K562 (cell line): ENCODE measurements at regions not wholly inside any gene's neighbourhood (a gene's known extent, or its start where the extent isn't known, plus 50 kb on each side); places are given as distances from the start of the nearest gene placed in this dataset.
A peak's percentile ranks its signal among the peaks of the same experiment; 100 is the strongest.

Source experiments
- CBFB ChIP-seq: sonication (generic); formaldehyde crosslinking; IDR thresholded peaks from 2 replicates; pipeline ENCODE4 v1.4.0; 2020; ENCODE audit warnings: mild to moderate bottlenecking, missing genetic modification reagents
- CREM ChIP-seq: IDR thresholded peaks from 2 replicates; pipeline ENCODE4 v1.6.1; 2014; ENCODE audit warnings: antibody characterized with exemption, low read depth
- DPF2 ChIP-seq: fragments of 450-650 bp; IDR thresholded peaks from 2 replicates; pipeline ENCODE4 v1.6.1; 2016
- ETV5 ChIP-seq: sonication (generic); formaldehyde crosslinking; IDR thresholded peaks from 2 replicates; pipeline ENCODE4 v1.4.0; 2020; ENCODE audit warnings: low read depth, mild to moderate bottlenecking, missing genetic modification reagents
- FOSL1 ChIP-seq: fragments of 200-800 bp; sonication (Bioruptor generic); conservative IDR thresholded peaks from 2 replicates; pipeline ENCODE4 v1.6.1; 2016; ENCODE audit warnings: missing genetic modification characterization, missing compliant biosample characterization
- GABPB2 ChIP-seq: fragments of 250-450 bp; sonication (Bioruptor Pico); conservative IDR thresholded peaks from 2 replicates; pipeline ENCODE4 v1.5.1; 2021; ENCODE audit warnings: mild to moderate bottlenecking
- KLF10 ChIP-seq: fragments of 250-450 bp; sonication (Bioruptor Pico); IDR thresholded peaks from 2 replicates; pipeline ENCODE4 v1.6.1; 2021; ENCODE audit warnings: matching md5 sums
- MCM3 ChIP-seq: fragments of 450-650 bp; IDR thresholded peaks from 2 replicates; pipeline ENCODE4 v1.6.1; 2016
- NFYB ChIP-seq: IDR thresholded peaks from 2 replicates; pipeline ENCODE4 v1.6.1; 2011; ENCODE audit warnings: mild to moderate bottlenecking, moderate library complexity; ENCODE audit not compliant: insufficient read length; ENCODE audit errors: extremely low read depth
- RBFOX2 ChIP-seq: fragments of 200-400 bp; formaldehyde crosslinking; IDR thresholded peaks from 2 replicates; pipeline ENCODE4 v1.6.1; 2017; ENCODE audit warnings: low read depth, mild to moderate bottlenecking, low read length, moderate library complexity
- SAP30 ChIP-seq: fragments of 200-600 bp; sonication (generic); IDR thresholded peaks from 2 replicates; pipeline ENCODE4 v1.6.1; 2012; ENCODE audit warnings: borderline replicate concordance, low read depth, mild to moderate bottlenecking, moderate library complexity, low read length, control low read depth, inconsistent platforms; ENCODE audit not compliant: insufficient read depth, poor library complexity, severe bottlenecking
- SIN3B ChIP-seq: fragments of 450-650 bp; IDR thresholded peaks from 2 replicates; pipeline ENCODE4 v1.6.1; 2017; ENCODE audit warnings: low read depth, mild to moderate bottlenecking, moderate library complexity
- SMARCA4 ChIP-seq: fragments of 450-650 bp; IDR thresholded peaks from 2 replicates; pipeline ENCODE4 v1.6.1; 2016
- SREBF2 ChIP-seq: sonication (generic); formaldehyde crosslinking; IDR thresholded peaks from 2 replicates; pipeline ENCODE4 v1.4.0; 2020; ENCODE audit warnings: mild to moderate bottlenecking, missing genetic modification reagents
- STAT5B ChIP-seq: fragments of 250-450 bp; sonication (Bioruptor Pico); IDR thresholded peaks from 2 replicates; pipeline ENCODE4 v1.8.0; 2021; ENCODE audit warnings: mild to moderate bottlenecking, inconsistent platforms
- ZBED1 ChIP-seq: IDR thresholded peaks from 2 replicates; pipeline ENCODE4 v1.6.1; 2014
- ZFX ChIP-seq: sonication (generic); formaldehyde crosslinking; IDR thresholded peaks from 2 replicates; pipeline ENCODE4 v1.8.0; 2022; ENCODE audit warnings: mild to moderate bottlenecking, missing genetic modification reagents, moderate library complexity
- ZNF436 ChIP-seq: fragments of 250-450, 450-650 bp; sonication (Bioruptor Pico); formaldehyde crosslinking; IDR thresholded peaks from 2 replicates; pipeline ENCODE4 v1.7.0; 2020; ENCODE audit warnings: mild to moderate bottlenecking
- TF ChIP-seq, protein P1 (sequence below), 2 experiments: fragments of 450-650 bp in 1 of 2; sonication (generic) in 1 of 2; formaldehyde crosslinking in 1 of 2; IDR thresholded peaks in 1 of 2; conservative IDR thresholded peaks in 1 of 2; 2 replicates each; pipeline versions ENCODE4 v1.6.1 to v1.8.1; 2016 to 2023; ENCODE audit warnings: mild to moderate bottlenecking in 2 of 2, moderate library complexity in 2 of 2, inconsistent platforms in 1 of 2, missing genetic modification reagents in 1 of 2
- TF ChIP-seq, protein P2 (sequence below): fragments of 450-650 bp; IDR thresholded peaks from 2 replicates; pipeline ENCODE4 v1.6.1; 2016; ENCODE audit warnings: antibody characterized with exemption
- TF ChIP-seq, protein P3 (sequence below): fragments of 250-450 bp; sonication (Bioruptor Pico); IDR thresholded peaks from 2 replicates; pipeline ENCODE4 v1.9.0; 2021; ENCODE audit warnings: mild to moderate bottlenecking, inconsistent platforms
- TF ChIP-seq, protein P4 (sequence below): fragments of 250-450 bp; sonication (Bioruptor Pico); IDR thresholded peaks from 2 replicates; pipeline ENCODE4 v1.8.0; 2022; ENCODE audit warnings: moderate library complexity, mild to moderate bottlenecking, inconsistent platforms
- TF ChIP-seq, protein P5 (sequence below), 2 experiments: fragments of 450-650 bp; IDR thresholded peaks; 2 replicates each; pipeline ENCODE4 v1.6.1; 2016

DNA sequence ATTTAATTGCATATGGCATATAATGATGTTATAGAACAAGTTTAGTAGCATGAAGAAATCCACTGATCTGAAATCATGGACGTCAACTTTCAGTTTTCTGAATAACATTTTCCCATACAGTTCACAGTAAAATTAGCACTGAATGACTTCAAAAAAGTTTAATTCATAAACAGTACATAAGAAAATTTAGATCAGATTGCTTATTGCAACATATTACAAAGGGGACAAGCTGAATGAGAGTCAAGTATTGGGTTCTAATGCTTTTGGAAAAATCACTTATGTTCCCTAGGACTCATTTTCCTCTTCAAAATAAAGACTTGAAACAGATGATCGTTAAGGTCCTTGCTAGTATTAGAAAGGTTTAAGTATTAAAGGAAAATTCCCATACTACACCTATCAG, 898.3 kb upstream of the INTU start (continued):
- TF ChIP-seq CREM, result no peak
- no peak for TF ChIP-seq SREBF2
- TF ChIP-seq, protein P1, sequence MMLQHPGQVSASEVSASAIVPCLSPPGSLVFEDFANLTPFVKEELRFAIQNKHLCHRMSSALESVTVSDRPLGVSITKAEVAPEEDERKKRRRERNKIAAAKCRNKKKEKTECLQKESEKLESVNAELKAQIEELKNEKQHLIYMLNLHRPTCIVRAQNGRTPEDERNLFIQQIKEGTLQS (IDR thresholded peaks at IDR 0.05), result no peak
- TF ChIP-seq, protein P1 (CRISPR knock-in tag; conservative IDR thresholded peaks at IDR 0.05), result no peak
- no peak for TF ChIP-seq CBFB (CRISPR knock-in tag)
- no peak for TF ChIP-seq SAP30
- no peak for TF ChIP-seq ZBED1
- no peak for TF ChIP-seq FOSL1 (tag)
- TF ChIP-seq, protein P2, sequence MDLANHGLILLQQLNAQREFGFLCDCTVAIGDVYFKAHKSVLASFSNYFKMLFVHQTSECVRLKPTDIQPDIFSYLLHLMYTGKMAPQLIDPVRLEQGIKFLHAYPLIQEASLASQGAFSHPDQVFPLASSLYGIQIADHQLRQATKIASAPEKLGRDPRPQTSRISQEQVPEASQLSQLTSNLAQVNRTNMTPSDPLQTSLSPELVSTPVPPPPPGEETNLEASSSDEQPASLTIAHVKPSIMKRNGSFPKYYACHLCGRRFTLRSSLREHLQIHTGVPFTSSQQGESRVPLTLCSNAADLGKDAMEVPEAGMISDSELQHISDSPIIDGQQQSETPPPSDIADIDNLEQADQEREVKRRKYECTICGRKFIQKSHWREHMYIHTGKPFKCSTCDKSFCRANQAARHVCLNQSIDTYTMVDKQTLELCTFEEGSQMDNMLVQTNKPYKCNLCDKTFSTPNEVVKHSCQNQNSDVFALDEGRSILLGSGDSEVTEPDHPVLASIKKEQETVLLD, result 0 out of 2 replicates have a peak, but pooled peaks have one; percentile 14
- no peak for TF ChIP-seq NFYB
- TF ChIP-seq ETV5 (CRISPR knock-in tag), result no peak
- no peak for TF ChIP-seq SIN3B
- peak; percentile 28 for TF ChIP-seq SMARCA4
- TF ChIP-seq ZNF436 (CRISPR knock-in tag), result no peak
- TF ChIP-seq, protein P3, sequence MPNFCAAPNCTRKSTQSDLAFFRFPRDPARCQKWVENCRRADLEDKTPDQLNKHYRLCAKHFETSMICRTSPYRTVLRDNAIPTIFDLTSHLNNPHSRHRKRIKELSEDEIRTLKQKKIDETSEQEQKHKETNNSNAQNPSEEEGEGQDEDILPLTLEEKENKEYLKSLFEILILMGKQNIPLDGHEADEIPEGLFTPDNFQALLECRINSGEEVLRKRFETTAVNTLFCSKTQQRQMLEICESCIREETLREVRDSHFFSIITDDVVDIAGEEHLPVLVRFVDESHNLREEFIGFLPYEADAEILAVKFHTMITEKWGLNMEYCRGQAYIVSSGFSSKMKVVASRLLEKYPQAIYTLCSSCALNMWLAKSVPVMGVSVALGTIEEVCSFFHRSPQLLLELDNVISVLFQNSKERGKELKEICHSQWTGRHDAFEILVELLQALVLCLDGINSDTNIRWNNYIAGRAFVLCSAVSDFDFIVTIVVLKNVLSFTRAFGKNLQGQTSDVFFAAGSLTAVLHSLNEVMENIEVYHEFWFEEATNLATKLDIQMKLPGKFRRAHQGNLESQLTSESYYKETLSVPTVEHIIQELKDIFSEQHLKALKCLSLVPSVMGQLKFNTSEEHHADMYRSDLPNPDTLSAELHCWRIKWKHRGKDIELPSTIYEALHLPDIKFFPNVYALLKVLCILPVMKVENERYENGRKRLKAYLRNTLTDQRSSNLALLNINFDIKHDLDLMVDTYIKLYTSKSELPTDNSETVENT, result no peak
- peak; percentile 26; the same call in 1 of the 2 replicates for TF ChIP-seq RBFOX2
- peak; percentile 8; the same call in 1 of the 2 replicates for TF ChIP-seq DPF2
- no peak for TF ChIP-seq STAT5B (CRISPR knock-in tag)
- TF ChIP-seq KLF10, result no peak
- no peak for TF ChIP-seq GABPB2 (CRISPR knock-in tag)
- TF ChIP-seq, protein P4, sequence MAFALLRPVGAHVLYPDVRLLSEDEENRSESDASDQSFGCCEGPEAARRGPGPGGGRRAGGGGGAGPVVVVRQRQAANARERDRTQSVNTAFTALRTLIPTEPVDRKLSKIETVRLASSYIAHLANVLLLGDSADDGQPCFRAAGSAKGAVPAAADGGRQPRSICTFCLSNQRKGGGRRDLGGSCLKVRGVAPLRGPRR, result no peak
- TF ChIP-seq MCM3, result no peak
- TF ChIP-seq ZFX, result no peak
- TF ChIP-seq, protein P5, sequence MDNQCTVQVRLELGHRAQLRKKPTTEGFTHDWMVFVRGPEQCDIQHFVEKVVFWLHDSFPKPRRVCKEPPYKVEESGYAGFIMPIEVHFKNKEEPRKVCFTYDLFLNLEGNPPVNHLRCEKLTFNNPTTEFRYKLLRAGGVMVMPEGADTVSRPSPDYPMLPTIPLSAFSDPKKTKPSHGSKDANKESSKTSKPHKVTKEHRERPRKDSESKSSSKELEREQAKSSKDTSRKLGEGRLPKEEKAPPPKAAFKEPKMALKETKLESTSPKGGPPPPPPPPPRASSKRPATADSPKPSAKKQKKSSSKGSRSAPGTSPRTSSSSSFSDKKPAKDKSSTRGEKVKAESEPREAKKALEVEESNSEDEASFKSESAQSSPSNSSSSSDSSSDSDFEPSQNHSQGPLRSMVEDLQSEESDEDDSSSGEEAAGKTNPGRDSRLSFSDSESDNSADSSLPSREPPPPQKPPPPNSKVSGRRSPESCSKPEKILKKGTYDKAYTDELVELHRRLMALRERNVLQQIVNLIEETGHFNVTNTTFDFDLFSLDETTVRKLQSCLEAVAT (IDR thresholded peaks at IDR 0.05), result peak; percentile 80 to 81
